Ishikawa (cell line): ENCODE measurements at regions not wholly inside any gene's neighbourhood (a gene's known extent, or its start where the extent isn't known, plus 50 kb on each side); places are given as distances from the start of the nearest gene placed in this dataset.

Source experiments
- CEBPB ChIP-seq: IDR thresholded peaks from 2 replicates; pipeline ENCODE4 v1.6.1; 2012
- CREB1 ChIP-seq: IDR thresholded peaks from 2 replicates; pipeline ENCODE4 v1.6.1; 2012; ENCODE audit warnings: low read depth
- EP300 ChIP-seq: IDR thresholded peaks from 2 replicates; pipeline ENCODE4 v1.6.1; 2012; ENCODE audit warnings: borderline replicate concordance
- NFIC ChIP-seq: IDR thresholded peaks from 2 replicates; pipeline ENCODE4 v1.6.1; 2012
- RAD21 ChIP-seq: IDR thresholded peaks from 2 replicates; pipeline ENCODE4 v1.6.1; 2012; ENCODE audit warnings: low read depth
- TAF1 ChIP-seq: IDR thresholded peaks from 2 replicates; pipeline ENCODE4 v1.6.1; 2012; ENCODE audit warnings: low read depth, mild to moderate bottlenecking
- TEAD4 ChIP-seq: IDR thresholded peaks from 2 replicates; pipeline ENCODE4 v1.6.1; 2012
- YY1 ChIP-seq: IDR thresholded peaks from 2 replicates; pipeline ENCODE4 v1.6.1; 2012; ENCODE audit warnings: low read depth
- TF ChIP-seq, protein P1 (sequence below): IDR thresholded peaks from 2 replicates; pipeline ENCODE4 v1.6.1; 2012
- TF ChIP-seq, protein P2 (sequence below): IDR thresholded peaks from 2 replicates; pipeline ENCODE4 v1.6.1; 2012; ENCODE audit warnings: low read depth, mild to moderate bottlenecking

DNA sequence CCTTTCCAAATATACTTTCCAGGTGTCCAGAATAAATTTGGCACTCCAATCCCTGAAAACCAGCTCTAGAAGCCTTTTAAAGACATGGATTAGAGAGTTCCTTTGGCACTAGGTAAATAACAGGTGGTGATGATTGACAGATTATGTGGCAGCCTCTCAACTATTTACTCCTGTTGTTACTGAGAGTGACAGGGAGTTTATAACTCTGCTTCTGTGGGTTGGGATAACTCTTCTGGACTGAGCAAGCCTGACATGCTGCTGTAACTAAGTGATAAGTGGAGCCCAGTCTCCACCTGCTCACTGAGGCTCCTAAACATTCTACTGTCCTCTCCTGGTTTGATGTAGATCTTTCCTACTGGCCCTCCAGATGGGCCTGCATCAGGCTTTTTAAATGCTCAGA lies 693.2 kb upstream of the FTMT start:
- TF ChIP-seq, protein P1, sequence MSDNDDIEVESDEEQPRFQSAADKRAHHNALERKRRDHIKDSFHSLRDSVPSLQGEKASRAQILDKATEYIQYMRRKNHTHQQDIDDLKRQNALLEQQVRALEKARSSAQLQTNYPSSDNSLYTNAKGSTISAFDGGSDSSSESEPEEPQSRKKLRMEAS = no peak
- no peak for TF ChIP-seq RAD21
- no peak for TF ChIP-seq TAF1
- TF ChIP-seq CEBPB = no peak
- TF ChIP-seq, protein P2, sequence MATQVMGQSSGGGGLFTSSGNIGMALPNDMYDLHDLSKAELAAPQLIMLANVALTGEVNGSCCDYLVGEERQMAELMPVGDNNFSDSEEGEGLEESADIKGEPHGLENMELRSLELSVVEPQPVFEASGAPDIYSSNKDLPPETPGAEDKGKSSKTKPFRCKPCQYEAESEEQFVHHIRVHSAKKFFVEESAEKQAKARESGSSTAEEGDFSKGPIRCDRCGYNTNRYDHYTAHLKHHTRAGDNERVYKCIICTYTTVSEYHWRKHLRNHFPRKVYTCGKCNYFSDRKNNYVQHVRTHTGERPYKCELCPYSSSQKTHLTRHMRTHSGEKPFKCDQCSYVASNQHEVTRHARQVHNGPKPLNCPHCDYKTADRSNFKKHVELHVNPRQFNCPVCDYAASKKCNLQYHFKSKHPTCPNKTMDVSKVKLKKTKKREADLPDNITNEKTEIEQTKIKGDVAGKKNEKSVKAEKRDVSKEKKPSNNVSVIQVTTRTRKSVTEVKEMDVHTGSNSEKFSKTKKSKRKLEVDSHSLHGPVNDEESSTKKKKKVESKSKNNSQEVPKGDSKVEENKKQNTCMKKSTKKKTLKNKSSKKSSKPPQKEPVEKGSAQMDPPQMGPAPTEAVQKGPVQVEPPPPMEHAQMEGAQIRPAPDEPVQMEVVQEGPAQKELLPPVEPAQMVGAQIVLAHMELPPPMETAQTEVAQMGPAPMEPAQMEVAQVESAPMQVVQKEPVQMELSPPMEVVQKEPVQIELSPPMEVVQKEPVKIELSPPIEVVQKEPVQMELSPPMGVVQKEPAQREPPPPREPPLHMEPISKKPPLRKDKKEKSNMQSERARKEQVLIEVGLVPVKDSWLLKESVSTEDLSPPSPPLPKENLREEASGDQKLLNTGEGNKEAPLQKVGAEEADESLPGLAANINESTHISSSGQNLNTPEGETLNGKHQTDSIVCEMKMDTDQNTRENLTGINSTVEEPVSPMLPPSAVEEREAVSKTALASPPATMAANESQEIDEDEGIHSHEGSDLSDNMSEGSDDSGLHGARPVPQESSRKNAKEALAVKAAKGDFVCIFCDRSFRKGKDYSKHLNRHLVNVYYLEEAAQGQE = no peak
- no peak for TF ChIP-seq YY1
- no peak for TF ChIP-seq NFIC
- no peak for TF ChIP-seq EP300
- TF ChIP-seq CREB1 = no peak
- no peak for TF ChIP-seq TEAD4
